Spleen (tissue), 11 donors: ENCODE measurements at regions not wholly inside any gene's neighbourhood (a gene's known extent, or its start where the extent isn't known, plus 50 kb on each side); places are given as distances from the start of the nearest gene placed in this dataset.

Experiments used
- DNase-seq: peaks from one replicate; pipeline ENCODE4 v3.0.0-alpha.2; 2020
- H3K27ac ChIP-seq, 8 donors: fragments of 200-600 bp; sonication (generic) in 7 of 8; 1 replicate in 4 of 8; 2 replicates in 4 of 8; pipeline versions ENCODE4 v1.5.0 to v1.8.0; 2016 to 2021; ENCODE audit warnings: inconsistent platforms in 4 of 8, mild to moderate bottlenecking in 4 of 8, moderate library complexity in 1 of 8
- H3K27me3 ChIP-seq, 7 donors: fragments of 200-600 bp; sonication (generic) in 6 of 7; replicated peaks in 1 of 7; 1 replicate in 4 of 7; 2 replicates in 3 of 7; pipeline versions ENCODE4 v1.5.0 to v1.8.0; 2016 to 2021; ENCODE audit warnings: inconsistent platforms in 3 of 7, mild to moderate bottlenecking in 1 of 7
- H3K36me3 ChIP-seq, 6 donors: fragments of 200-600 bp; sonication (generic) in 5 of 6; 1 replicate in 4 of 6; 2 replicates in 2 of 6; pipeline versions ENCODE4 v1.5.0 to v1.8.0; 2016 to 2021; ENCODE audit warnings: inconsistent platforms in 2 of 6
- H3K4me1 ChIP-seq, 6 donors: fragments of 200-600 bp; sonication (generic) in 5 of 6; 1 replicate in 3 of 6; 2 replicates in 3 of 6; pipeline versions ENCODE4 v1.5.0 to v1.8.0; 2016 to 2021; ENCODE audit warnings: inconsistent platforms in 3 of 6
- H3K4me3 ChIP-seq, 8 donors: fragments of 200-600 bp; sonication (generic) in 7 of 8; 1 replicate in 4 of 8; 2 replicates in 4 of 8; pipeline versions ENCODE4 v1.5.0 to v1.8.0; 2016 to 2021; ENCODE audit warnings: inconsistent platforms in 4 of 8, mild to moderate bottlenecking in 4 of 8, moderate library complexity in 2 of 8
- H3K9me3 ChIP-seq, 8 donors: fragments of 200-600 bp; sonication (generic) in 7 of 8; 1 replicate in 4 of 8; 2 replicates in 4 of 8; pipeline versions ENCODE4 v1.5.0 to v1.8.0; 2016 to 2021; ENCODE audit warnings: inconsistent platforms in 4 of 8
- CTCF ChIP-seq, 11 experiments: fragments of 200-600 bp in 7 of 11; fragments of 450-650 bp in 4 of 11; sonication (generic) in 4 of 11; IDR thresholded peaks in 8 of 11; conservative IDR thresholded peaks in 3 of 11; 1 replicate in 7 of 11; 2 replicates in 4 of 11; pipeline versions ENCODE4 v1.4.0 to v1.8.0; 2016 to 2021; ENCODE audit warnings: antibody characterized with exemption in 11 of 11, inconsistent platforms in 4 of 11, mild to moderate bottlenecking in 1 of 11
- POLR2A ChIP-seq, 3 donors: fragments of 450-650 bp; IDR thresholded peaks; one replicate each; pipeline ENCODE4 v1.5.1; 2017; ENCODE audit warnings: antibody characterized with exemption in 3 of 3, mild to moderate bottlenecking in 1 of 3
- POLR2AphosphoS5 ChIP-seq, 3 donors: sonication (generic); formaldehyde crosslinking; IDR thresholded peaks; one replicate each; pipeline ENCODE4 v1.5.1; 2017; ENCODE audit warnings: antibody characterized with exemption in 3 of 3
- WGBS, 5 donors: extraction: QIAGEN DNeasy Blood & Tissue Kit in 3 of 5; methylation state at CpG; one replicate each; pipeline versions ENCODE4 v1.1.5 to v1.1.7; 2013 to 2018; 5-methylcytosine and 5-hydroxymethylcytosine counted together
- intact Hi-C: fragments of 100-400 bp; cut with DNase I; formaldehyde crosslinking; loops from one replicate; pipeline ENCODE4 v1.15.0; 2023; ENCODE audit warnings: low total_unique reads
- donor health status: healthy with polysubstance abuse.
- donor health status: DM: no; HTN: no; CAD: no; lungs with moderate emphysema.
- donor health status: DM: no; HTN: no; CAD: no.
- donor health status: Bipolar disorder and iron deficiency.
- donor health status: healthy.
- donor health status: DM: no; HTN: no; CAD: no.
- donor health status: DM: yes; HTN: yes; CAD: no.

GRCh38 chr5:40397976-40398375, 281.7 kb upstream of the PTGER4 start:
- Histone ChIP-seq H3K27ac (no peak overlapping the region), H3K4me3 (no peak overlapping the region), H3K36me3 (no peaks in the 10 kb centered on the region), H3K27me3 (no peaks in the 10 kb centered on the region), H3K9me3 (no peaks in the 10 kb centered on the region), H3K4me1 (peaks cover 0 to 13% (median 0%) of the 10 kb centered on the region in 6 donors)
- DNase-seq, result no peak
- 92 to 100% (median 96%) methylated on average over 1 of the region's 1 CpG for WGBS, 5 donors
- TF ChIP-seq POLR2A (IDR thresholded peaks at IDR 0.05) (no peak), CTCF (IDR thresholded peaks at IDR 0.05 in 8 of 11, conservative IDR thresholded peaks at IDR 0.05 in 3 of 11) (no peak), POLR2AphosphoS5 (IDR thresholded peaks at IDR 0.05) (no peak)
- intact Hi-C loops, result no loop called here

GRCh38 chr5:40397091-40397490, 282.6 kb upstream of the PTGER4 start:
- Histone ChIP-seq H3K27me3 (no peaks in the 10 kb centered on the region), H3K4me1 (peaks cover 0 to 19% (median 2%) of the 10 kb centered on the region in 6 donors), H3K9me3 (no peaks in the 10 kb centered on the region), H3K4me3 (no peak overlapping the region), H3K27ac (no peak overlapping the region), H3K36me3 (no peaks in the 10 kb centered on the region)
- intact Hi-C loops, result no loop called here
- 39 to 92% (median 72%) methylated on average over 2 of the region's 2 CpGs for WGBS, 5 donors
- DNase-seq, result no peak
- TF ChIP-seq CTCF (IDR thresholded peaks at IDR 0.05 in 8 of 11, conservative IDR thresholded peaks at IDR 0.05 in 3 of 11), result no peak
- no peak for TF ChIP-seq POLR2A (IDR thresholded peaks at IDR 0.05)
- TF ChIP-seq POLR2AphosphoS5 (IDR thresholded peaks at IDR 0.05), result no peak

- Histone ChIP-seq H3K4me3 (no peak overlapping the region), H3K27me3 (no peaks in the 10 kb centered on the region), H3K27ac (no peak overlapping the region), H3K36me3 (no peaks in the 10 kb centered on the region), H3K4me1 (peaks cover 0 to 19% (median 3%) of the 10 kb centered on the region in 6 donors), H3K9me3 (no peaks in the 10 kb centered on the region)
- intact Hi-C loops, result no loop called here
- no peak for DNase-seq
- WGBS, 5 donors, result 89 to 98% (median 91%) methylated on average over 1 of the region's 1 CpG
- TF ChIP-seq POLR2A (IDR thresholded peaks at IDR 0.05) (no peak), POLR2AphosphoS5 (IDR thresholded peaks at IDR 0.05) (no peak), CTCF (IDR thresholded peaks at IDR 0.05 in 8 of 11, conservative IDR thresholded peaks at IDR 0.05 in 3 of 11) (no peak)
Measured at GRCh38 chr5:40396317-40396716, 283.4 kb upstream of the PTGER4 start.

- TF ChIP-seq POLR2AphosphoS5 (IDR thresholded peaks at IDR 0.05) (no peak), POLR2A (IDR thresholded peaks at IDR 0.05) (no peak), CTCF (IDR thresholded peaks at IDR 0.05 in 8 of 11, conservative IDR thresholded peaks at IDR 0.05 in 3 of 11) (no peak)
- no peaks in the 10 kb centered on the region for H3K9me3 ChIP-seq
- H3K4me3 ChIP-seq, result no peak overlapping the region
- no peaks in the 10 kb centered on the region for H3K36me3 ChIP-seq
- peaks cover 0 to 21% (median 3%) of the 10 kb centered on the region in 6 donors for H3K4me1 ChIP-seq
- DNase-seq, result no peak
- WGBS, 5 donors, result 73 to 87% (median 85%) methylated on average over 4 of the region's 4 CpGs
- H3K27me3 ChIP-seq, result no peaks in the 10 kb centered on the region
- intact Hi-C loops, result no loop called here
- no peak overlapping the region for H3K27ac ChIP-seq
Measured at GRCh38 chr5:40395251-40395650, 284.5 kb upstream of the PTGER4 start.
